Activated T-helper 2 cell treated with anti-CD3 and anti-CD28 coated beads, Interferon-gamma antibody, Interleukin-2, Interleukin-4, amounts not matched to agents 10 μg/mL and 5 μg/mL and 100 μg/mL, durations not matched to agents 14 hours and 24 hours and 36 hours (primary cell): ENCODE measurements at regions not wholly inside any gene's neighbourhood (a gene's known extent, or its start where the extent isn't known, plus 50 kb on each side); places are given as distances from the start of the nearest gene placed in this dataset.

Experiments
- DNase-seq: peaks from one replicate; pipeline ENCODE4 v3.0.0; 2021; ENCODE audit warnings: low spot score
- H3K27ac Mint-ChIP-seq: one replicate; pipeline ENCODE4 v1.8.0; 2021; ENCODE audit warnings: mixed read lengths
- H3K27me3 Mint-ChIP-seq: one replicate; pipeline ENCODE4 v1.8.0; 2021; ENCODE audit warnings: low read depth, mixed read lengths
- H3K36me3 Mint-ChIP-seq: one replicate; pipeline ENCODE4 v1.8.0; 2021; ENCODE audit warnings: low read depth, mixed read lengths
- H3K4me1 Mint-ChIP-seq: one replicate; pipeline ENCODE4 v1.8.0; 2021; ENCODE audit warnings: low read depth, mixed read lengths
- H3K4me3 Mint-ChIP-seq: one replicate; pipeline ENCODE4 v1.8.0; 2021; ENCODE audit warnings: low read depth, mild to moderate bottlenecking, moderate library complexity, mixed read lengths
- H3K9me3 Mint-ChIP-seq: one replicate; pipeline ENCODE4 v1.8.0; 2021; ENCODE audit warnings: mixed read lengths
- intact Hi-C: fragments of 100-400 bp; cut with micrococcal nuclease; formaldehyde crosslinking; loops from one replicate; pipeline ENCODE4 v1.15.1; 2023

GRCh38 chr1:199741586-199741985 is 285.9 kb upstream of the NR5A2 start:
- Mint-ChIP-seq H3K9me3 (no peaks in the 10 kb centered on the region), H3K4me1 (no peaks in the 10 kb centered on the region), H3K27ac (no peak overlapping the region), H3K27me3 (peaks cover 5% of the 10 kb centered on the region), H3K36me3 (no peaks in the 10 kb centered on the region), H3K4me3 (no peak overlapping the region)
- intact Hi-C loops = no loop called here
- DNase-seq = no peak

- Mint-ChIP-seq H3K4me1 (no peaks in the 10 kb centered on the region), H3K27me3 (peaks cover 5% of the 10 kb centered on the region), H3K36me3 (no peaks in the 10 kb centered on the region), H3K4me3 (no peak overlapping the region), H3K27ac (no peak overlapping the region), H3K9me3 (no peaks in the 10 kb centered on the region)
- no peak for DNase-seq
- intact Hi-C loops = no loop called here
Observed at GRCh38 chr1:199742547-199742946, 285.0 kb upstream of the NR5A2 start.

GRCh38 chr1:199743227-199743626 is 284.3 kb upstream of the NR5A2 start:
- Mint-ChIP-seq H3K4me1 (no peaks in the 10 kb centered on the region), H3K4me3 (no peak overlapping the region), H3K36me3 (no peaks in the 10 kb centered on the region), H3K27ac (no peak overlapping the region), H3K27me3 (peaks cover 5% of the 10 kb centered on the region), H3K9me3 (no peaks in the 10 kb centered on the region)
- intact Hi-C loops = no loop called here
- DNase-seq = no peak

- Mint-ChIP-seq H3K27ac (no peak overlapping the region), H3K9me3 (no peaks in the 10 kb centered on the region)
Observed at GRCh38 chr1:199746666-199747384, 280.7 kb upstream of the NR5A2 start.

GRCh38 chr1:199747984-199748383 is 279.5 kb upstream of the NR5A2 start:
- no peaks in the 10 kb centered on the region for H3K9me3 Mint-ChIP-seq
- intact Hi-C loops = no loop called here
- no peaks in the 10 kb centered on the region for H3K36me3 Mint-ChIP-seq
- H3K4me3 Mint-ChIP-seq = no peak overlapping the region
- H3K4me1 Mint-ChIP-seq = no peaks in the 10 kb centered on the region
- no peak overlapping the region for H3K27ac Mint-ChIP-seq
- peaks cover 1% of the 10 kb centered on the region for H3K27me3 Mint-ChIP-seq
- no peak for DNase-seq

More at GRCh38 chr1:199746666-199747384, 280.7 kb upstream of the NR5A2 start:
- DNase-seq = no peak
- no peaks in the 10 kb centered on the region for H3K4me1 Mint-ChIP-seq
- H3K36me3 Mint-ChIP-seq = no peaks in the 10 kb centered on the region
- intact Hi-C loops = no loop called here
- H3K4me3 Mint-ChIP-seq = no peak overlapping the region
- peaks cover 1% of the 10 kb centered on the region for H3K27me3 Mint-ChIP-seq

GRCh38 chr1:199751506-199751905 is 276.0 kb upstream of the NR5A2 start:
- Mint-ChIP-seq H3K27me3 (no peaks in the 10 kb centered on the region), H3K4me3 (no peak overlapping the region), H3K9me3 (no peaks in the 10 kb centered on the region), H3K4me1 (no peaks in the 10 kb centered on the region), H3K36me3 (no peaks in the 10 kb centered on the region), H3K27ac (no peak overlapping the region)
- intact Hi-C loops = no loop called here
- DNase-seq = no peak

- intact Hi-C loops = no loop called here
- no peaks in the 10 kb centered on the region for H3K9me3 Mint-ChIP-seq
Observed at GRCh38 chr1:199751962-199752687, 275.4 kb upstream of the NR5A2 start.

GRCh38 chr1:199752688-199753027 is 274.9 kb upstream of the NR5A2 start:
- intact Hi-C loops = no loop called here
- peaks cover 2% of the 10 kb centered on the region for H3K27me3 Mint-ChIP-seq
- DNase-seq = no peak
- no peaks in the 10 kb centered on the region for H3K9me3 Mint-ChIP-seq
- H3K36me3 Mint-ChIP-seq = no peaks in the 10 kb centered on the region
- H3K27ac Mint-ChIP-seq = no peak overlapping the region
- H3K4me3 Mint-ChIP-seq = no peak overlapping the region
- no peaks in the 10 kb centered on the region for H3K4me1 Mint-ChIP-seq

More at GRCh38 chr1:199751962-199752687, 275.4 kb upstream of the NR5A2 start:
- Mint-ChIP-seq H3K27ac (no peak overlapping the region), H3K36me3 (no peaks in the 10 kb centered on the region), H3K4me3 (no peak overlapping the region), H3K4me1 (no peaks in the 10 kb centered on the region), H3K27me3 (no peaks in the 10 kb centered on the region)
- no peak for DNase-seq

- Mint-ChIP-seq H3K27ac (no peak overlapping the region), H3K4me1 (no peaks in the 10 kb centered on the region), H3K4me3 (no peak overlapping the region), H3K9me3 (no peaks in the 10 kb centered on the region), H3K36me3 (no peaks in the 10 kb centered on the region), H3K27me3 (peaks cover 2% of the 10 kb centered on the region)
- no peak for DNase-seq
- intact Hi-C loops = no loop called here
Observed at GRCh38 chr1:199753513-199753912, 274.0 kb upstream of the NR5A2 start.

GRCh38 chr1:199756066-199756465 is 271.4 kb upstream of the NR5A2 start:
- no peaks in the 10 kb centered on the region for H3K36me3 Mint-ChIP-seq
- no peak for DNase-seq
- H3K4me1 Mint-ChIP-seq = no peaks in the 10 kb centered on the region
- no peaks in the 10 kb centered on the region for H3K9me3 Mint-ChIP-seq
- intact Hi-C loops = no loop called here
- H3K27ac Mint-ChIP-seq = no peak overlapping the region
- H3K27me3 Mint-ChIP-seq = peaks cover 5% of the 10 kb centered on the region
- H3K4me3 Mint-ChIP-seq = no peak overlapping the region

GRCh38 chr1:199758626-199759255 is 268.8 kb upstream of the NR5A2 start:
- H3K27me3 Mint-ChIP-seq = peaks cover 5% of the 10 kb centered on the region
- DNase-seq = no peak
- no peak overlapping the region for H3K27ac Mint-ChIP-seq
- H3K4me3 Mint-ChIP-seq = no peak overlapping the region
- intact Hi-C loops = no loop called here
- H3K4me1 Mint-ChIP-seq = no peaks in the 10 kb centered on the region
- H3K9me3 Mint-ChIP-seq = no peaks in the 10 kb centered on the region
- H3K36me3 Mint-ChIP-seq = no peaks in the 10 kb centered on the region

GRCh38 chr1:199759268-199759730 is 268.2 kb upstream of the NR5A2 start:
- H3K4me1 Mint-ChIP-seq = no peaks in the 10 kb centered on the region
- peaks cover 5% of the 10 kb centered on the region for H3K27me3 Mint-ChIP-seq
- H3K36me3 Mint-ChIP-seq = no peaks in the 10 kb centered on the region
- intact Hi-C loops = no loop called here
- H3K9me3 Mint-ChIP-seq = no peaks in the 10 kb centered on the region
- DNase-seq = no peak
- H3K4me3 Mint-ChIP-seq = no peak overlapping the region
- no peak overlapping the region for H3K27ac Mint-ChIP-seq

GRCh38 chr1:199762572-199762971 is 264.9 kb upstream of the NR5A2 start:
- no peaks in the 10 kb centered on the region for H3K4me1 Mint-ChIP-seq
- intact Hi-C loops = no loop called here
- H3K27ac Mint-ChIP-seq = no peak overlapping the region
- peaks cover 3% of the 10 kb centered on the region for H3K27me3 Mint-ChIP-seq
- no peak overlapping the region for H3K4me3 Mint-ChIP-seq
- peaks cover 6% of the 10 kb centered on the region for H3K9me3 Mint-ChIP-seq
- no peaks in the 10 kb centered on the region for H3K36me3 Mint-ChIP-seq
- no peak for DNase-seq
